Vagina (tissue), 2 donors: ENCODE measurements at regions not wholly inside any gene's neighbourhood (a gene's known extent, or its start where the extent isn't known, plus 50 kb on each side); places are given as distances from the start of the nearest gene placed in this dataset.
"Not testable (repeated sequence)": the region's sequence is repeated elsewhere in the genome, so short reads cannot be mapped to it uniquely, and the experiment has no call there.

Experiments used
- DNase-seq, 2 donors: peaks; one replicate each; pipeline ENCODE4 v3.0.0-alpha.2; 2017; ENCODE audit errors: extremely low spot score in 2 of 2
- H3K27ac ChIP-seq: fragments of 200-600 bp; sonication (generic); one replicate; pipeline ENCODE4 v1.5.1; 2019
- H3K27me3 ChIP-seq: fragments of 200-600 bp; sonication (generic); one replicate; pipeline ENCODE4 v1.5.1; 2019
- H3K36me3 ChIP-seq, 2 donors: fragments of 200-600 bp; sonication (generic); one replicate each; pipeline ENCODE4 v1.5.1; 2017 to 2019
- H3K4me1 ChIP-seq: fragments of 200-600 bp; sonication (generic); one replicate; pipeline ENCODE4 v1.5.1; 2019
- H3K4me3 ChIP-seq, 2 donors: fragments of 200-600 bp; sonication (generic); 1 replicate in 1 of 2; 2 replicates in 1 of 2; pipeline ENCODE4 v1.5.1; 2016 to 2019
- H3K9me3 ChIP-seq: fragments of 200-600 bp; sonication (generic); one replicate; pipeline ENCODE4 v1.5.1; 2019
- POLR2A ChIP-seq, 2 donors: fragments of 450-650 bp; IDR thresholded peaks; one replicate each; pipeline ENCODE4 v1.6.1; 2017; ENCODE audit warnings: antibody characterized with exemption in 2 of 2, mild to moderate bottlenecking in 2 of 2, moderate library complexity in 2 of 2
- POLR2AphosphoS5 ChIP-seq, 2 donors: sonication (generic); formaldehyde crosslinking; IDR thresholded peaks; one replicate each; pipeline ENCODE4 v1.9.0; 2017; ENCODE audit warnings: antibody characterized with exemption in 2 of 2, mild to moderate bottlenecking in 2 of 2, low read depth in 1 of 2; ENCODE audit not compliant: insufficient read depth in 1 of 2
- intact Hi-C: fragments of 100-400 bp; cut with DNase I; formaldehyde crosslinking; loops from one replicate; pipeline ENCODE4 v1.15.1; 2023
- TF ChIP-seq, protein P1 (sequence below), 3 experiments: fragments of 450-650 bp in 2 of 3; fragments of 200-600 bp in 1 of 3; sonication (generic) in 1 of 3; IDR thresholded peaks; one replicate each; pipeline ENCODE4 v1.5.1; 2017 to 2019; ENCODE audit warnings: antibody characterized with exemption in 3 of 3, mild to moderate bottlenecking in 2 of 3, moderate library complexity in 2 of 3

DNA sequence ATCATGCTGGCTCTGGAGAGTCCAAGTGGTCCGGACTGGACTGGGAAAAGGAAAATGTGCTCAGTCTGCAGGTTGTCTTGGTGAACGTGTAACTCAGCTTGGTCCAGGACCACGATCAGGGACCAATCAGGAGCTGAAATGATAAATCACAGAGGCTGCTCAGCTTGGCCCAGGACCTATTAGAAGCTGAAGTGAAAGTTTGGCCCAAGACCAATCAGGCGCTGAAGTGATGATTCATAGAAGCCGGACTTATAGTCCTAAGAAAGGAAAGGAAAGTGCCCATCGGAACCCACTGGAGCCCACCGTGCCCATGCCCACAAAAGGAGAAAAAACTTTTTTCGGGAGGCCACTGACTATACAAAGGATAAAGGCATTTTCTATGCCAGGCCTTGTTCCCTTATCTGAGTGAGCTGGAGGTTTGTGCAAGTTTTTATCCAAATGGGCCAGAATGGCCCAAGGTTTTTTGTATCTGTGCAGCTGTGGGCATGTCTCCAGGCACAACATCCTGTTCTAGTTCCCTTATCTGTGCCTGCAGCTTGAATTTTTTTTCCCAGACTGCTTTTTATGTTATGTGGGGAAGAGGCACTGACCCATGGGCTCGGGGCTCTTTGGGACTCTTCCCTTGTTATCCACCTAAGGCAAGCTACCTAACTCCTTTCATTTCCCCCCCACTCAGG lies 194.4 kb downstream of the FAM133A start:
- no peak for TF ChIP-seq POLR2AphosphoS5 (IDR thresholded peaks at IDR 0.05; ENCODE audit: insufficient read depth in 1 of 2, low read depth in 1 of 2)
- TF ChIP-seq, protein P1, sequence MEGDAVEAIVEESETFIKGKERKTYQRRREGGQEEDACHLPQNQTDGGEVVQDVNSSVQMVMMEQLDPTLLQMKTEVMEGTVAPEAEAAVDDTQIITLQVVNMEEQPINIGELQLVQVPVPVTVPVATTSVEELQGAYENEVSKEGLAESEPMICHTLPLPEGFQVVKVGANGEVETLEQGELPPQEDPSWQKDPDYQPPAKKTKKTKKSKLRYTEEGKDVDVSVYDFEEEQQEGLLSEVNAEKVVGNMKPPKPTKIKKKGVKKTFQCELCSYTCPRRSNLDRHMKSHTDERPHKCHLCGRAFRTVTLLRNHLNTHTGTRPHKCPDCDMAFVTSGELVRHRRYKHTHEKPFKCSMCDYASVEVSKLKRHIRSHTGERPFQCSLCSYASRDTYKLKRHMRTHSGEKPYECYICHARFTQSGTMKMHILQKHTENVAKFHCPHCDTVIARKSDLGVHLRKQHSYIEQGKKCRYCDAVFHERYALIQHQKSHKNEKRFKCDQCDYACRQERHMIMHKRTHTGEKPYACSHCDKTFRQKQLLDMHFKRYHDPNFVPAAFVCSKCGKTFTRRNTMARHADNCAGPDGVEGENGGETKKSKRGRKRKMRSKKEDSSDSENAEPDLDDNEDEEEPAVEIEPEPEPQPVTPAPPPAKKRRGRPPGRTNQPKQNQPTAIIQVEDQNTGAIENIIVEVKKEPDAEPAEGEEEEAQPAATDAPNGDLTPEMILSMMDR (IDR thresholded peaks at IDR 0.05), result no peak
- TF ChIP-seq POLR2A (IDR thresholded peaks at IDR 0.05), result no peak

DNA sequence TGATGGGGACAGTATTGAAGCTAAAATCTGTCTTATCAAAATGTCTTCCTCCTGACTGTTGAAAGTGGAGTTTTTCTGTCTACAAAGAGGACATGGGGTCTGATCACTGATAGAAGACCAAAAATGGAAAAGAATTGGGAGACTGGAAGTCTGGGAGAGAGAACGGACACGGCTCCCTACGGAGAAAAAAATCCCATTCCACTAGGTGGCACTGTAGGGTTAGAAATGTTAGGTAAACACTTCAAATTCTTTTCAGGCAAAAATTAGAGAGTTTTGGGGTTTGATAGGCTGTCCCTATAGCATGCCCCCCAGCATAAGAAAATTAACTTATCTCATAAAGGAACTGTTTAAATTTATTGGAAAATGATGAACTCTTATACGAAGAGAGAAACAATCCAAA lies 200.5 kb downstream of the FAM133A start:
- Histone ChIP-seq H3K4me1 (no peaks in the 10 kb centered on the region), H3K27me3 (no peaks in the 10 kb centered on the region), H3K36me3 (no peaks in the 10 kb centered on the region), H3K27ac (no peak overlapping the region), H3K4me3 (no peak overlapping the region), H3K9me3 (no peaks in the 10 kb centered on the region)
- TF ChIP-seq, protein P1 (IDR thresholded peaks at IDR 0.05), result peak in 2 of 3 experiments; percentile 30 to 36
- no peak for TF ChIP-seq POLR2AphosphoS5 (IDR thresholded peaks at IDR 0.05; ENCODE audit: insufficient read depth in 1 of 2, low read depth in 1 of 2)
- TF ChIP-seq POLR2A (IDR thresholded peaks at IDR 0.05), result no peak
- no peak for DNase-seq
- intact Hi-C loops, result no loop called here

More for the DNA sequence above, 194.4 kb downstream of the FAM133A start:
- Histone ChIP-seq H3K27ac (no peak overlapping the region), H3K9me3 (no peaks in the 10 kb centered on the region), H3K4me1 (no peaks in the 10 kb centered on the region), H3K4me3 (no peak overlapping the region), H3K27me3 (no peaks in the 10 kb centered on the region), H3K36me3 (no peaks in the 10 kb centered on the region)
- no peak for DNase-seq
- intact Hi-C loops, result no loop called here

DNA sequence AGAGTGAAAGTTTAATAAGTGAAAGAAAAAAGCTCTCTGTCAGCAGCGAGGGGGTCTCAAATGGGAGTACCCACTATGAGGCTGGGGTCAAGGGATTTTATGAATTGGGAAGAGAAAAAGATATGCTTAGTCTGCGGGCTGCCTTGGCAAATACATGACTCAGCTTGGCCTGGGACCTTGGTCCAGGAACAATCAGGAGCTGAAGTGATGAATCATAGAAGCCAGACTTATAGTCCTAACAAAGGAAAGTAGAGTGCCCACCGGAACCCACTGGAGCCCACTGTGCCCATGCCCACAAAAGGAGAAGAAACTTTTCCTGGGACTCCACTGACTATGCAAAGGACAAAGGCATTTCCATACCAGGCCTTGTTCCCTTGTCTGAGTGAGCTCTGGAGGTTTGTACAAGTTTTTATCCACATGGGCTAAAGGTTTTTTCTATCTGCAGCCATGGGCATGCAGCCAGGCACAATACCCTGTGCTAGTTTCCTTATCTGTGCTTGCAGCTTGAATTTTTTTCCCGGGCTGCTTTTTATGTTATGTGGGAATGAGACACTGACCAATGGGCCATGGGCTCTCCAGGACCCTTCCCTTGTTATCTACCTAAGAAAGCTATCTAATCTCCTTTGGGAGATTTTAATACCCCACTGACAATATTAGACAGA lies 201.7 kb downstream of the FAM133A start:
- intact Hi-C loops, result no loop called here
- Histone ChIP-seq H3K9me3 (no peaks in the 10 kb centered on the region), H3K4me3 (no peak overlapping the region), H3K4me1 (no peaks in the 10 kb centered on the region), H3K27me3 (no peaks in the 10 kb centered on the region), H3K27ac (no peak overlapping the region), H3K36me3 (no peaks in the 10 kb centered on the region)
- no peak for TF ChIP-seq POLR2A (IDR thresholded peaks at IDR 0.05)
- TF ChIP-seq, protein P1 (IDR thresholded peaks at IDR 0.05), result no peak
- TF ChIP-seq POLR2AphosphoS5 (IDR thresholded peaks at IDR 0.05; ENCODE audit: insufficient read depth in 1 of 2, low read depth in 1 of 2), result no peak
- no peak for DNase-seq

DNA sequence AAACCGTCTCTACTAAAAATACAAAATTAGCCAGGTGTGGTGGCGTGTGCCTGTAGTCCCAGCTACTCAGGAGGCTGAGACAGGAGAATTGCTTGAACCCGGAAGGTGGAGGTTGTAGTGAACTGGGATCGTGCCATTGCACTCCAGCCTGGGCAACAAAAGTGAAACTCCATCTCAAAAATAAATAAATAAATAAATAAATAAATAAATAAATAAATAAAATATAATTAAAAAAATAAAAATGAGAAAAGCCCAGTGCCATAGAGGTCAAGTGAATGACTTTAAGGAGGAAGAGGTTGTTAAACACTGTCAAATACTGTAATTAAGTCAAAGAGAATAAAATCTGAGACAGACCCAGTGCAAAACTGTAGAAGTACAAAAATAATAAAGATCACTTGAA lies 247.0 kb downstream of the FAM133A start:
- DNase-seq, H3K27ac ChIP-seq, H3K36me3 ChIP-seq, H3K9me3 ChIP-seq, H3K4me3 ChIP-seq, H3K4me1 ChIP-seq, intact Hi-C loops, H3K27me3 ChIP-seq: not testable (repeated sequence)

DNA sequence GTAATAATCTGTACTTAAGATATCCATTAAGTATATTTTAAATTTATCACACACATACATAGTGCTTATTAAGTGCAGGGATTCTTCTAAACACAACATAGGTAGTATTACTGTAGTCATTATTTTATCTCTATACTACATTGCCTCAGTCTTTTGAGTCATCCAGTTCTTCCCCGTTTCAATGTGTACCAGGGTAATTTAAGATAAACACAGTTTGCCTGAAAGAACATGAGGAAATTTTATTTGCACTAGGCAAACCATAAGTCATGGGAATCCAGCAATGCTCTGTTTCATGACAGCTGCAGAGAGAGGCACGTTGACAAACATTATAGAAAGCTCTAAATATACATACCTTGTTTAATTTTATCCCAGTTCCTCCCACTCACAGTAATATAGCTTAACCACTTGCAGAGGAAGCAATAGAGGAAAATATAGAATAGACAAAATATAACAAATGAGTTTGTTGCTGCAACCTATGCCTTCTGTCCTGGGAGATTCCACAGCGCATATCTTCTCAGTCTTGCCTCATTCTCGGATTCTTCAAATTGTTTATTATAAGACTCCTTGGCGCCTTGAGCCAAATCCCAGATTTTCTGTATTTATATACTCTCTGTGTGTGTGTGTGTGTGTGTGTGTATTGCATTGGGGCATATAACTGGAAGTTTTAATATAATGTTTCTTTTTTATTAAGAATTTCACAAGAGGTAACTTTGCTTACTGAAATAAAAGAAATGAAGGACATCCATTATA lies 258.6 kb downstream of the FAM133A start:
- Histone ChIP-seq H3K9me3 (no peaks in the 10 kb centered on the region), H3K27me3 (no peaks in the 10 kb centered on the region), H3K27ac (no peak overlapping the region), H3K36me3 (no peaks in the 10 kb centered on the region), H3K4me3 (no peak overlapping the region), H3K4me1 (no peaks in the 10 kb centered on the region)
- TF ChIP-seq POLR2AphosphoS5 (IDR thresholded peaks at IDR 0.05; ENCODE audit: insufficient read depth in 1 of 2, low read depth in 1 of 2), result no peak
- TF ChIP-seq, protein P1 (IDR thresholded peaks at IDR 0.05), result no peak
- TF ChIP-seq POLR2A (IDR thresholded peaks at IDR 0.05), result no peak
- no peak for DNase-seq
- intact Hi-C loops, result no loop called here
